ENCODE measurements at regions not wholly inside any gene's neighbourhood (a gene's known extent, or its start where the extent isn't known, plus 50 kb on each side); places are given as distances from the start of the nearest gene placed in this dataset.

- Histone ChIP-seq H2BK120ac (ENCODE audit: low read depth, low read length) (no peak overlapping the region), H3K4ac (ENCODE audit: low read depth, low read length) (no peak overlapping the region), H2BK15ac (ENCODE audit: low read depth, low read length) (no peak overlapping the region), H3K18ac (ENCODE audit: low read depth, low read length) (no peak overlapping the region), H3K9ac (ENCODE audit: low read depth, low read length) (no peak overlapping the region), H3K36me3 (ENCODE audit: control insufficient read depth, insufficient read depth, low read length) (no peaks in the 10 kb centered on the region), H3K9me1 (ENCODE audit: insufficient read depth, low read length) (no peaks in the 10 kb centered on the region), H3K4me1 (ENCODE audit: control insufficient read depth, insufficient read depth, low read length) (no peaks in the 10 kb centered on the region), H2BK20ac (ENCODE audit: low read depth, low read length) (no peak overlapping the region), H3K79me1 (ENCODE audit: low read depth in 1 of 2, low read length in 2 of 2) (no peaks in the 10 kb centered on the region), H3K27ac (ENCODE audit: insufficient read depth, low read length) (no peak overlapping the region), H3K56ac (ENCODE audit: extremely low read depth, insufficient read depth, low read length) (no peak overlapping the region), H4K8ac (ENCODE audit: low read depth in 2 of 2, low read length in 2 of 2) (no peak overlapping the region), H3K14ac (replicated peaks; ENCODE audit: low read depth, low read length) (no peak overlapping the region), H3K9me3 (ENCODE audit: control insufficient read depth, insufficient read depth, low read length) (no peaks in the 10 kb centered on the region), H2BK5ac (ENCODE audit: low read depth, low read length, poor library complexity, severe bottlenecking) (no peak overlapping the region), H3K23ac (ENCODE audit: low read depth, low read length) (no peak overlapping the region), H3K4me3 (ENCODE audit: insufficient read depth, low read depth, low read length) (no peak overlapping the region), H4K20me1 (ENCODE audit: insufficient read depth, low read length) (no peaks in the 10 kb centered on the region), H2AK5ac (ENCODE audit: low read depth, low read length) (no peak overlapping the region), H3K27me3 (ENCODE audit: control insufficient read depth, insufficient read depth, low read length) (no peaks in the 10 kb centered on the region), H4K91ac (ENCODE audit: insufficient read depth, low read depth, low read length) (no peak overlapping the region), H2AFZ (replicated peaks; ENCODE audit: low read length, poor library complexity) (no peak overlapping the region), H4K5ac (ENCODE audit: low read depth, low read length) (no peak overlapping the region), H3K4me2 (ENCODE audit: low read depth, low read length) (no peak overlapping the region), H2AK9ac (replicated peaks; ENCODE audit: low read depth, low read length, poor library complexity) (no peak overlapping the region)
- TF ChIP-seq CTCF (conservative IDR thresholded peaks at IDR 0.05; ENCODE audit: low read depth, low read length): no peak
- no peak for TF ChIP-seq FOS (IDR thresholded peaks at IDR 0.05; ENCODE audit: low read depth, low read length)
- TF ChIP-seq MXI1 (IDR thresholded peaks at IDR 0.05; ENCODE audit: borderline replicate concordance, low read depth, low read length): no peak
- TF ChIP-seq MAFK (IDR thresholded peaks at IDR 0.05; ENCODE audit: low read depth, low read length): no peak
- TF ChIP-seq RFX5 (IDR thresholded peaks at IDR 0.05; ENCODE audit: low read depth, low read length): no peak
- TF ChIP-seq, protein P1, sequence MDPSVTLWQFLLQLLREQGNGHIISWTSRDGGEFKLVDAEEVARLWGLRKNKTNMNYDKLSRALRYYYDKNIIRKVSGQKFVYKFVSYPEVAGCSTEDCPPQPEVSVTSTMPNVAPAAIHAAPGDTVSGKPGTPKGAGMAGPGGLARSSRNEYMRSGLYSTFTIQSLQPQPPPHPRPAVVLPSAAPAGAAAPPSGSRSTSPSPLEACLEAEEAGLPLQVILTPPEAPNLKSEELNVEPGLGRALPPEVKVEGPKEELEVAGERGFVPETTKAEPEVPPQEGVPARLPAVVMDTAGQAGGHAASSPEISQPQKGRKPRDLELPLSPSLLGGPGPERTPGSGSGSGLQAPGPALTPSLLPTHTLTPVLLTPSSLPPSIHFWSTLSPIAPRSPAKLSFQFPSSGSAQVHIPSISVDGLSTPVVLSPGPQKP (IDR thresholded peaks at IDR 0.05; ENCODE audit: borderline replicate concordance, low read depth, low read length): no peak
- TF ChIP-seq USF2 (IDR thresholded peaks at IDR 0.05; ENCODE audit: low read depth, low read length): no peak
- no peak for TF ChIP-seq BHLHE40 (IDR thresholded peaks at IDR 0.05; ENCODE audit: low read depth, low read length)
- TF ChIP-seq RAD21 (IDR thresholded peaks at IDR 0.05; ENCODE audit: low read length): no peak
- TF ChIP-seq POLR2A (IDR thresholded peaks at IDR 0.05; ENCODE audit: low read depth, low read length): no peak
- TF ChIP-seq CEBPB (IDR thresholded peaks at IDR 0.05; ENCODE audit: low read depth, low read length): no peak
- TF ChIP-seq MAZ (IDR thresholded peaks at IDR 0.05; ENCODE audit: borderline replicate concordance, low read depth, low read length): no peak
- TF ChIP-seq NFE2L2 (IDR thresholded peaks at IDR 0.05; ENCODE audit: low read depth, low read length): no peak
- no peak for TF ChIP-seq RCOR1 (IDR thresholded peaks at IDR 0.05; ENCODE audit: insufficient replicate concordance, low read length)
- TF ChIP-seq SMC3 (IDR thresholded peaks at IDR 0.05; ENCODE audit: low read depth, low read length): no peak
- ATAC-seq (ENCODE audit: low read depth) (no peak), DNase-seq (no peak)
- ChIA-PET CTCF (no interaction called here), POLR2A (ENCODE audit: unreplicated experiment) (no interaction called here)
- BruUV-seq (replicated peaks): no TSS peak
- in situ Hi-C loops (cut with MboI; ENCODE audit: low sequenced_read_pairs): no loop called here
- intact Hi-C loops (cut with micrococcal nuclease): no loop called here
- dilution Hi-C loops (cut with HindIII; ENCODE audit: low sequenced_read_pairs, unreplicated experiment): no loop called here
- 60% methylated on average over 1 of the region's 3 CpGs; no CpG with 5 or more reads in 1 of the 2 experiments for WGBS, 2 experiments (ENCODE audit: extremely low coverage in 2 of 2, insufficient read length in 1 of 2)
Measured at GRCh38 chr13:89977203-89977602, 1370.3 kb upstream of the MIR17HG start.

All from IMR-90 (cell line).